NCI-H526 treated with DMSO at 0.1 percent for 48 hours (cell line): ENCODE measurements at regions not wholly inside any gene's neighbourhood (a gene's known extent, or its start where the extent isn't known, plus 50 kb on each side); places are given as distances from the start of the nearest gene placed in this dataset.

Experiments
- DNase-seq: peaks from one replicate; lab custom pipeline; 2025; lab: John Stamatoyannopoulos, UW

DNA sequence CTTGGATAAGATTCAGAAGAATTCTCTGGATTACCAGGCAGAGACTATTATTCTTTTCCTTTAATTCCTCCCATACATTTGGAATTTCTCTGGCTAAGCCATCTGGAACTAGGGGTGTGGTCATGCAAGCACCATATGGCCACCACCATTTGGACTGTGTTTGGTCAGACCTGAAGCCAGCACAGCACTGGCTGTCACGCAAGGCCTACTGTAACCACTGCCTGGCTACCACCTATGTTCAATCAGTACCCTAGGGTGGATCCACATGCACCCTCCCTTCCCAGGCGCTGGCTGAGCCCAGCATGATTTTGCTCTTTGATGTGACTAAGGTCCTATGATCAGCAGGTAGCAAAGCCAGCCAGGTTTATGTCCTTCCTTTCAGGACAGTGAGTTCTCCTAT lies 287.8 kb upstream of the GOLIM4 start:
- DNase-seq: no peak

DNA sequence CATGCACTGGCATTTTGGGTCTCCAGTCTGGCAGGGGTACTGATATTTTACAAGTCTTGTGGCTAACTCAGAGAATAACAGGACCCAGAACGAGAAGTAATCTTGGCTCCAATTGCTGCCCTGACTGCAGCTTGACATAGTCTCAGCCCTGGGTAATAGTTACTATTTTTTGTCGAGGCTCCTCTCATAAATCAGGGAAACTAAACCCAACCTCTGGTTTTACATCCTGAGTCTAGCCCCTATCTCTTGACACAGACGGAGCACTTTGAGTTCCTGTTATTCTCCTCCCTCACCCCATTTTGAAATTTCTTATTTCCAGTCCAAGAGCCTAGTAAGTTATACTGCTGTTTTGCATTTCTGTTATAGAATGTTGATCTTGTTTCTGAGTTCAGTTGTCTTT lies 276.1 kb upstream of the GOLIM4 start:
- DNase-seq: no peak

DNA sequence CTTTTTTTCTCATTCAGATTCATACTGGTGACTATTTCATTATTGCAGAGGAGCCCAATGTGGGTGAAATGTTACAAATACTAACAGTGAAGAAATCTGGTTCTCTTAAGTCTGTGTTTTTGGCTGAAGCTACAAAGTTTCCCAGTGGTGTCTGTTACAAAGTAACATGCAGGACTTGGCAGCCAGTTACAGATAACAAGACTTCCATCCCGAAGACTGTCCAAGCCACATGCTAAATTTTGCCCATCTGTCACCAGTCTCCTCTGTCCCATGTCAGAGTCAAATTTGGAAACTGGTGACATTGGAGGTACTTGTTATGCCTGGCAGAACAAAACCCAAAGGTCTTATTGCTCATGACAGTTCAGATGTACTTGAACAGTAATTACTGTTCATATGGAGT lies 269.2 kb upstream of the GOLIM4 start:
- no peak for DNase-seq

DNA sequence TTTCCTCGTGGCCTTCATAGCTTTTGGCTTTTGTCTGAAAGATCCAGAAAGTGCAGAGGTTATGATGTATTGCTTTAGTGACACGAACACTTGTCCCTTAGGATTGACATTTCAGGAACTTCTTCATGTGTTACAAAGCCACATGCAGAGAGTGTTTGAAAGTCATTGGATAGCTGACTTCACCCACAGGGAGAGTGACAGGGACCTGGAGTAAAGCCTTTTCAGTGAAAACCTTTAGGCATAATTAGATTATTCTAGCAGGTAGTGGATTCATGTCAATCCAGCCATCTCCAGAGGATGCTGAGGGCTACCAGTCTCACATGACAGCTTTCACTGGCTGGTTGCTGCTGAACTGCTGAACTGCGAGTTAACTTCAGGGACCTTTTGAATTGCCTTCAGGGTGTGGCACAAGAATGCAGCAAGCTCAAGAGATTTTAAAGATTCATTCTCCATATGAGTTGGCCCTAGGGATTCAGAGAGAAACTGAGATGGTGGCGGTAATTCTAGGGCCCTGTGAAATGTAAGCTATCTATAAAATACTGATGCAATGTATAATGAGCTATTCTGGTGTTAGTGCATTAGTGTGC lies 267.0 kb upstream of the GOLIM4 start:
- no peak for DNase-seq

DNA sequence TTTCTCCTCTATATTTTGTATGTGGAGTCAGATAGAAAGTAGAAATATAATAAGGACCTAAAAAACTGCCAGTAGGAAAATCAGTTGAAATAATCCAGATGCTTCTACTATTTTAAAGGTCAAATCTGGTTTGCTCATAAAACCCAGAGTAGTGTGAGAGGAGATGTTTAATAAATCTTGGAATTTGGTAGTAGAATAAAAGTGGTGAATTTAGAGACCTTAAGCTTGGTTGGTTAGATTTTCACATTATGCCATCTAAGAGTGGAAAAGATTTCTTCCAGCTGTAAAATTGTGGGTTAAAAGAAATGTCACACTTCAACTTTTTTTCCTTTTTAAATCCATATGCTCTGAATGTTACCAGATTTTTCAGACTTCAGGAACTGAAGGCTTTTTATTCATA lies 266.4 kb upstream of the GOLIM4 start:
- no peak for DNase-seq

DNA sequence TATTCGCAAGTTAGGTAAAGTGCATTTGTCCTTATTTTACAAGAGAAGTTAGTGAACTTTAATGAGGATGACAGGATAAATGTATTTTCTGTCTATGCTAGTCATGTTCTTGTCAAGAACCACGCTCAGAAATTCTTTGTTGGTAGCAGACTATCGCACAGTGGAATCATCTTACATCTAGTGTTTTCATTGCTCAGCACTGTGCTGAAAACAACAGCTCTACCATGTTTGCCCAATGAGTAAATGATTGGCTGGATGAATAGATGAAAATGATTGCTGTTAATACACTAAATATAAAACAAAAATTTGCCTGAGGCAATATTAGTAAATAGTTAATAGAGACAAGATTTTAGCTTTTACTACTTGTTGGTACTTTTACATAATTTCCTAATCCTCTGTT lies 265.3 kb upstream of the GOLIM4 start:
- DNase-seq: no peak

- DNase-seq: no peak
These were observed 247.5 kb upstream of the GOLIM4 start for GRCh38 chr3:168342946-168343850.

DNA sequence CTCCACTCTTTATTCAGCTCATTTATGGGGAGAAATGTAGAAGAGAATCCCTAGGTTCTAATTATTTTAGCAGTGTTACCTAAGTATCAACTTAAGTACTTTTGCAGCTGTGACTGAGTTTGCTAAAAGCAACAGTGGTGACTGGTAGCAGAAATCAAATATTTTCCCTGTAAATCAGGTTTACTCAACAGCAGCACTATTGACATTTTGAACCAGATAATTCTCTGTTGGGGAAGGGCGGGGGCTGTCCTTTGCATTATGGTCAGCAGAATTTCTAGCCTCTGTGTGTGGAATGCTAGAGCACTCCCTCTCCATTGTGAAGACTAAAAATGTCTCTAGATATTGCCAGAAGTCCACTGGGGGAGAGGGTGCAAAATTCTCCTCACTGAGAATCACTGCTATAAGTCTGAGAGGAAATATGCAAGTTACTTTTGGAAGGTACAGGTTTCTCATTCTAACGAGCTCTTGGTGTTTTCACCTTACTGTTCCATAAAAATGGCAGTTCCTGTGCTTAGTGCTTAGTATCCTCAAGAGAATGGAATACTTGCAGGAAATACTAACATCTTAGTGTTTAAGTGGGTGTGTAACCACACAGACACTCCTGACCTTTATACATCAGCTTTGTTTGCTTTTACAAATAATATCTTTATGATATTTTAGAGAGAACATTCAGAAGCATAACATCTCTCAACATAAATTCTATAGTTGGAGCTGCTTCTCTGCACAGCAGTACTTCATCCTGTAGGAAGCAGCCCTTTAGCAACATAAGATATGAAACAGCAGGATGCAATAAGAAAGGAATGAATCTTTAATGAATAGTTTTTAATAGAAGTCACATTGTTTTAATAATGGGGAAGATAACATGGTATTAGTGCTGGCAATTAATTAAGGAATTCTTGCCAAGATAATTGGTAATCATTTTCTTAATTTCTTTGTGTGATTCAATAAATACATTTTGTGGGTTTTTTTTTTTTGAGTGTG lies 246.5 kb upstream of the GOLIM4 start:
- DNase-seq: no peak

GRCh38 chr3:168341192-168341815 lies 245.6 kb upstream of the GOLIM4 start:
- DNase-seq: no peak

GRCh38 chr3:168338161-168338560 lies 242.4 kb upstream of the GOLIM4 start:
- no peak for DNase-seq

- no peak for DNase-seq
These were observed 240.6 kb upstream of the GOLIM4 start for GRCh38 chr3:168336276-168336675.

GRCh38 chr3:168333410-168333935 lies 237.7 kb upstream of the GOLIM4 start:
- DNase-seq: no peak

GRCh38 chr3:168331756-168332155 lies 236.0 kb upstream of the GOLIM4 start:
- no peak for DNase-seq

GRCh38 chr3:168330983-168331382 lies 235.3 kb upstream of the GOLIM4 start:
- DNase-seq: no peak

- DNase-seq: no peak
These were observed 232.1 kb upstream of the GOLIM4 start for GRCh38 chr3:168327856-168328255.

GRCh38 chr3:168325684-168326083 lies 230.0 kb upstream of the GOLIM4 start:
- DNase-seq: no peak

DNA sequence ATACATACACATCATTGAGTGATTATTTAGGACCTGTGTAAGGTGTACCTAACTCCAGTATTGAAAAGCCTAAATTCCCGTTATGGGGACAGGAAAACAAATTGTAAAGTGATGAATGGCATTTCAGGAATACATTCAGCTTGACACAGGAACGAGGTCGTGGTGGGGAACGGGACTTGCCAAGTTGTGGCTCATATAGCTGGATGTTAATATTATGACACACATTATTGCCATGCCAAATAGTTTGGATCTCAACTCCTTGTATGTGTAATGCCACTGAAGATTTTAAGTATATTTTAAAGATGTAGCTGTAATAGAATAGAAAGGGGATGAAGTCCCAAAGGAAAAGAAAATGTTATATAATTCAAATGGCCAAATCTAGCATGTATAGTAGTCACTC lies 227.2 kb upstream of the GOLIM4 start:
- DNase-seq: no peak

DNA sequence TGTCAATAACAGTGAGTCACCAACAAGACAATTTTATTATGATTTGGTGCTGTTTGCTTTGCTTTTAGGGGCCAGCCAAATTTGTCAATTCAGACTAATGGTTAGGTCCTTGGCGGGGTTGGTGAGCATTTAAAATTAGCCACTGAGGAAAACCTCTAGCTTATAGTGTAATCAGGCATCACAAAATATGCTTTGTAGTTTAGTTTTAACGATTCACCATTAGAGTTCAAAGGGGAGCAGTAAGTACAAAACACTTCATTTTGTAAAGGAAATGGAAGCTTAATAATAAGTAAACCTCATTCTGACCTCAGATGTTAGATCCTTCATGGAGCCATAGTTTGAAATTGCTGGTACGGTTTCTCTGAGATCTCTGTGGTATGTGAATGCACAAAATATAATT lies 218.4 kb upstream of the GOLIM4 start:
- DNase-seq: no peak

DNA sequence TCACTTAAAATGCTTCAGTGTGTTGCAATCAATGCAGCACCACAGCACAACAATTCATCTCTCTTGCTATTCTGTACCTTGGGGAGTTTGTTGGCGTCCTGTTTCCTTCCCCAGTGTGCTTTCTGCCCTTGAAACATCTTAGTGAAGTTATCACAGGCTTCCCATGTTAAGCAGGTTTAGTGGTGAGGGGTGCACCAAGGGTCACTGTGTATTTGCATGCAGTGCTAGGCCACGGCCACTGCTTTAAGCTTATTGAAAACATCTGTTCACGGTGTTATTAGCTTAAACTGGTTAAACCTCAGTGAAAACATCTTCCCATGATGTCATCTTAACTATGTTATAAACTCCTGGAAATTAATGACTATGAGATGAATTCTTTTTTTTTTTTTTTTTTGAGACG lies 217.3 kb upstream of the GOLIM4 start:
- no peak for DNase-seq

DNA sequence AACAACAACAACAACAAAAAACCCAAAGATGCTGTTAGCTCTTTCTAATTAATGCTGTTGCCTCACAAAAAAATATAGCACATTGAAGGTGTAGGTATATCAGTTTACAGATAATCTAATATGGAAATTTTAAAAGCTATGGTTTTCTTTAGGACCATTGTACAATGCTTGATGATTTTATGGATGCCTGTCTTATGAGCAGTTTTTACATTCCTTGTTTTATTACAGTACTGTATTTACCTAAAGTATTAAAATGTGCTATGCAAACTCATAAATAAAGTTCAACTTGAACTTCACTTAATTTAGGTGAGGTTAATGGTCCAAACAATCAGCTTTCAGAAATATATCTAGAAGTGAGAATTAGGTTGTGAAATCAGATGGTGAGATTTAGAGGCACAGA lies 212.2 kb upstream of the GOLIM4 start:
- DNase-seq: no peak

- no peak for DNase-seq
These were observed 199.3 kb upstream of the GOLIM4 start for GRCh38 chr3:168295027-168295426.

DNA sequence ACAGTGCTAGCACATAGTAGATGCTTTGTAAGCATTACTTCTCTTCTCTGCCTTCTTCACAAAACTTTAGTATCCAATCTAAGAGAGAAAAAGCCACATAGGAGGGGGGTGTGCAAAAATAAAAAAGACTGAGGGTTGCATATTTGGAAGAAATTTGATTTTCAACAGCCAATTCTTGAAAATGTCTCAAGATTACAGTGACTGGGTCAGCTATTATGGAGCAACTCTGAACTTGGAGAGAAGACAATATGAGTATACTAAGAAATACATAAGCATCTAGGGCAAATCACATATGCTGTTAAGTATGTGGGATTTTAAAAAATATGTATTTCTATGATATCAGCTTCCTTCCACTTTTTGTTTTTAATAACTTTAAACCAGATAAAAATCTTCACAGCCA lies 196.6 kb upstream of the GOLIM4 start:
- DNase-seq: no peak
